Endothelial cell of umbilical vein (primary cell): ENCODE measurements at regions not wholly inside any gene's neighbourhood (a gene's known extent, or its start where the extent isn't known, plus 50 kb on each side); places are given as distances from the start of the nearest gene placed in this dataset.
"Not testable (repeated sequence)": the region's sequence is repeated elsewhere in the genome, so short reads cannot be mapped to it uniquely, and the experiment has no call there.

ENCODE experiments used
- BruUV-seq: library from RNA; stranded (reverse); fragments of 400-500 nt; replicated peaks from 2 replicates; lab custom pipeline; 2021; lab: Mats Ljungman, UMichigan
- CTCF ChIA-PET: fragments of 300-600, 350-600 bp; sonication (Branson Sonifier 250); formaldehyde crosslinking; loops from one replicate; lab custom pipeline; 2021; ENCODE audit warnings: antibody characterized with exemption, inconsistent platforms; lab: Charles Lee
- POLR2A ChIA-PET: fragments of 300-600, 350-600 bp; sonication (Branson Sonifier 250); formaldehyde crosslinking; loops from one replicate; lab custom pipeline; 2021; ENCODE audit warnings: antibody characterized with exemption, inconsistent platforms; lab: Charles Lee
- DNase-seq: peaks from one replicate; pipeline ENCODE4 v3.0.0-alpha.2; 2011; ENCODE audit warnings: low read depth, low spot score
- FAIRE-seq: peaks from 2 replicates; lab custom pipeline; 2011; peaks lifted over from hg19 to GRCh38; lab: Jason Lieb, UNC
- H2AFZ ChIP-seq: 2 replicates; pipeline ENCODE4 v1.6.0; 2012; ENCODE audit warnings: low read depth, low read length, control low read depth, inconsistent platforms
- H3K27ac ChIP-seq: 2 replicates; pipeline ENCODE4 v1.5.1; 2011; ENCODE audit warnings: low read depth, mild to moderate bottlenecking, control low read depth, low read length, moderate library complexity; ENCODE audit not compliant: insufficient read depth
- H3K27me3 ChIP-seq, 2 experiments: 2 replicates each; pipeline versions ENCODE4 v1.6.0 to v1.6.1; 2011; ENCODE audit warnings: low read length in 2 of 2, mixed read lengths in 1 of 2; ENCODE audit not compliant: control insufficient read depth in 2 of 2, insufficient read depth in 2 of 2
- H3K36me3 ChIP-seq, 2 experiments: 2 replicates in 1 of 2; 3 replicates in 1 of 2; pipeline ENCODE4 v1.5.1; 2011; ENCODE audit warnings: low read length in 2 of 2, mild to moderate bottlenecking in 1 of 2, moderate library complexity in 1 of 2; ENCODE audit not compliant: control insufficient read depth in 2 of 2, insufficient read depth in 2 of 2; ENCODE audit errors: extremely low read depth in 1 of 2
- H3K4me1 ChIP-seq: 3 replicates; pipeline ENCODE4 v1.5.1; 2011; ENCODE audit warnings: mild to moderate bottlenecking, low read length; ENCODE audit not compliant: control insufficient read depth, insufficient read depth; ENCODE audit errors: extremely low read depth
- H3K4me2 ChIP-seq: 2 replicates; pipeline ENCODE4 v1.6.1; 2011; ENCODE audit warnings: low read length, control low read depth, mixed read lengths; ENCODE audit not compliant: insufficient read depth
- H3K4me3 ChIP-seq, 3 experiments: fragments of 200-600 bp in 1 of 3; sonication (generic), shearing (Covaris generic) in 1 of 3; replicated peaks in 1 of 3; 2 replicates each; pipeline ENCODE4 v1.5.1; 2011 to 2016; ENCODE audit warnings: control low read depth in 3 of 3, low read length in 3 of 3, mild to moderate bottlenecking in 2 of 3, inconsistent platforms in 1 of 3, low read depth in 1 of 3, moderate library complexity in 1 of 3; ENCODE audit not compliant: insufficient read depth in 1 of 3
- H3K79me2 ChIP-seq: 2 replicates; pipeline ENCODE4 v1.6.0; 2012; ENCODE audit warnings: low read length, inconsistent platforms; ENCODE audit not compliant: control insufficient read depth, insufficient read depth
- H3K9ac ChIP-seq: replicated peaks from 2 replicates; pipeline ENCODE3; 2011; ENCODE audit warnings: low read length, control low read depth; ENCODE audit not compliant: insufficient read depth; ENCODE audit errors: extremely low read depth
- H3K9me1 ChIP-seq: replicated peaks from 3 replicates; pipeline ENCODE4 v1.6.0; 2011; ENCODE audit warnings: mild to moderate bottlenecking, low read length; ENCODE audit not compliant: control insufficient read depth, insufficient read depth; ENCODE audit errors: extremely low read depth
- H3K9me3 ChIP-seq: replicated peaks from 2 replicates; pipeline ENCODE4 v1.5.1; 2012; ENCODE audit warnings: low read length, inconsistent platforms; ENCODE audit not compliant: control insufficient read depth, insufficient read depth
- H4K20me1 ChIP-seq: replicated peaks from 2 replicates; pipeline ENCODE3; 2011; ENCODE audit warnings: mild to moderate bottlenecking, low read length; ENCODE audit not compliant: control insufficient read depth, insufficient read depth; ENCODE audit errors: extremely low read depth
- EZH2 ChIP-seq: IDR thresholded peaks from 2 replicates; pipeline ENCODE4 v1.6.1; 2012; ENCODE audit warnings: borderline replicate concordance, low read depth, mild to moderate bottlenecking, moderate library complexity, low read length, inconsistent platforms; ENCODE audit not compliant: severe bottlenecking
- FOS ChIP-seq: IDR thresholded peaks from 2 replicates; pipeline ENCODE4 v1.6.1; 2011; ENCODE audit warnings: mild to moderate bottlenecking, low read length, moderate library complexity, borderline replicate concordance; ENCODE audit not compliant: insufficient read depth
- GATA2 ChIP-seq: IDR thresholded peaks from 2 replicates; pipeline ENCODE4 v1.7.0; 2011; ENCODE audit warnings: low read depth, mild to moderate bottlenecking, moderate library complexity, mixed read lengths, low read length; ENCODE audit not compliant: insufficient read length, insufficient read depth
- MYC ChIP-seq: IDR thresholded peaks from one replicate; pipeline ENCODE4 v1.6.1; 2011; ENCODE audit warnings: mild to moderate bottlenecking, low read depth, low read length
- POLR2AphosphoS5 ChIP-seq: IDR thresholded peaks from 2 replicates; pipeline ENCODE4 v1.6.1; 2012; ENCODE audit warnings: low read depth, mild to moderate bottlenecking, control low read depth, low read length, moderate library complexity; ENCODE audit not compliant: insufficient read depth
- dilution Hi-C: fragments of 300-500 bp; cut with MboI; formaldehyde crosslinking; loops from one replicate; pipeline ENCODE4 v1.15.0; 2019; ENCODE audit warnings: low sequenced_read_pairs; ENCODE audit not compliant: extremely low pct_ligation_motif_present
- intact Hi-C: fragments of 100-400 bp; cut with micrococcal nuclease; formaldehyde crosslinking; loops from one replicate; pipeline ENCODE4 v1.10.0; 2022
- TF ChIP-seq, protein P1 (sequence below), 2 donors: IDR thresholded peaks; 1 replicate in 1 of 2; 2 replicates in 1 of 2; pipeline ENCODE4 v1.5.1; 2011; ENCODE audit warnings: low read length in 2 of 2, mild to moderate bottlenecking in 2 of 2, moderate library complexity in 2 of 2, control low read depth in 1 of 2, inconsistent platforms in 1 of 2, low read depth in 1 of 2; ENCODE audit not compliant: insufficient read depth in 1 of 2; ENCODE audit errors: extremely low read depth in 1 of 2

DNA sequence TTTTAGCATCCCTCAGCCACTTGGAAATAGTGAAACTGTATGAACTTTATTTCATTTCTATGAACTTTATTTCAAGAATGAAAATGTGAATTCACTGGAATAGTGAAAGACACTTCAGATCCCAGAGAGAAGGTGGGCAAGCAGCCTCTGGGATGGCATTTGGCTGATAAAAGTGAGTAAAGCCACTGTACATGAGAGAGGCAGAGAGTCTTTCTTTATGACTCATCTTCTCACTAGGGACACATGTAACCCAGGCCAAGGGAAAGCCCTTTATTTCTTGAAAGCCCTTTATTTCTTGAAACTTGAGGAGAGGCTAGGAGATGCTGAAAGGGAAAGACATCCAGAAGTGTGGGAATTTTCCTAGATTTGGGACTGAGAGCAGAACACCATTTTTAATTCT lies 148.9 kb upstream of the SMIM30 start:
- FAIRE-seq: no peak
- H3K4me2 ChIP-seq: no peak overlapping the region
- POLR2A ChIA-PET: no interaction called here
- CTCF ChIA-PET: no interaction called here
- no peaks in the 10 kb centered on the region for H3K4me1 ChIP-seq
- H3K4me3 ChIP-seq: no peak overlapping the region
- TF ChIP-seq, protein P1, sequence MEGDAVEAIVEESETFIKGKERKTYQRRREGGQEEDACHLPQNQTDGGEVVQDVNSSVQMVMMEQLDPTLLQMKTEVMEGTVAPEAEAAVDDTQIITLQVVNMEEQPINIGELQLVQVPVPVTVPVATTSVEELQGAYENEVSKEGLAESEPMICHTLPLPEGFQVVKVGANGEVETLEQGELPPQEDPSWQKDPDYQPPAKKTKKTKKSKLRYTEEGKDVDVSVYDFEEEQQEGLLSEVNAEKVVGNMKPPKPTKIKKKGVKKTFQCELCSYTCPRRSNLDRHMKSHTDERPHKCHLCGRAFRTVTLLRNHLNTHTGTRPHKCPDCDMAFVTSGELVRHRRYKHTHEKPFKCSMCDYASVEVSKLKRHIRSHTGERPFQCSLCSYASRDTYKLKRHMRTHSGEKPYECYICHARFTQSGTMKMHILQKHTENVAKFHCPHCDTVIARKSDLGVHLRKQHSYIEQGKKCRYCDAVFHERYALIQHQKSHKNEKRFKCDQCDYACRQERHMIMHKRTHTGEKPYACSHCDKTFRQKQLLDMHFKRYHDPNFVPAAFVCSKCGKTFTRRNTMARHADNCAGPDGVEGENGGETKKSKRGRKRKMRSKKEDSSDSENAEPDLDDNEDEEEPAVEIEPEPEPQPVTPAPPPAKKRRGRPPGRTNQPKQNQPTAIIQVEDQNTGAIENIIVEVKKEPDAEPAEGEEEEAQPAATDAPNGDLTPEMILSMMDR (IDR thresholded peaks at IDR 0.05; ENCODE audit: extremely low read depth in 1 of 2, insufficient read depth in 1 of 2, low read depth in 1 of 2, low read length in 2 of 2): no peak
- intact Hi-C loops (no loop called here), dilution Hi-C loops (no loop called here)
- no peaks in the 10 kb centered on the region for H3K9me1 ChIP-seq
- no peak overlapping the region for H3K9ac ChIP-seq
- H4K20me1 ChIP-seq: no peaks in the 10 kb centered on the region
- no peaks in the 10 kb centered on the region for H3K27me3 ChIP-seq
- H3K9me3 ChIP-seq: peaks cover 2% of the 10 kb centered on the region
- H2AFZ ChIP-seq: no peak overlapping the region
- no peaks in the 10 kb centered on the region for H3K36me3 ChIP-seq
- no peaks in the 10 kb centered on the region for H3K79me2 ChIP-seq
- no peak for DNase-seq
- BruUV-seq: no TSS peak
- no peak overlapping the region for H3K27ac ChIP-seq

DNA sequence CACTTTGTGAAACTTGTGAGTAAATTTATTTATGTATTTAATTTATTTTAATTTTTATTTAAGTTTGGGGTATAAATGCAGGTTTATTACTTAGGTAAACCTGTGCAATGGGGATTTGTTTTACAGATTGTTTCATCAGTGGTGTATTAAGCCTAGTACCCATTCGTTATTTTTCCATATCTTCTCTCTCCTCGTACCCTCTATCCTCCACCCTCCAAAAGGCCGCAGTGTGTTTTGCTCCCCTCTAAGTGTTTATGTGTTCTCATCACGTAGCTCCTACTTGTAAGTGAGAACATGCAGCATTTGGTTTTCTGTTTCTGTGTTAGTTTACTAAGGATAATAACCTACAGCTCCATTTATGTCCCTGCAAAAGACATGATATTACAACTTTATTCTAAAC lies 145.4 kb upstream of the SMIM30 start:
- Histone ChIP-seq H3K36me3 (no peaks in the 10 kb centered on the region), H3K4me3 (no peak overlapping the region), H4K20me1 (no peaks in the 10 kb centered on the region), H3K27me3 (no peaks in the 10 kb centered on the region), H2AFZ (no peak overlapping the region), H3K9me3 (peaks cover 2% of the 10 kb centered on the region), H3K4me2 (no peak overlapping the region), H3K9ac (no peak overlapping the region), H3K27ac (no peak overlapping the region), H3K4me1 (no peaks in the 10 kb centered on the region), H3K9me1 (no peaks in the 10 kb centered on the region), H3K79me2 (no peaks in the 10 kb centered on the region)
- TF ChIP-seq MYC (no peak), POLR2AphosphoS5 (no peak), EZH2 (no peak), FOS (no peak), GATA2 (no peak)
- TF ChIP-seq, protein P1 (IDR thresholded peaks at IDR 0.05; ENCODE audit: extremely low read depth in 1 of 2, insufficient read depth in 1 of 2, low read depth in 1 of 2, low read length in 2 of 2): no peak
- dilution Hi-C loops: no loop called here
- ChIA-PET CTCF (no interaction called here), POLR2A (no interaction called here)
- FAIRE-seq (no peak), DNase-seq (no peak)
- intact Hi-C loops: no loop called here
- BruUV-seq: no TSS peak

DNA sequence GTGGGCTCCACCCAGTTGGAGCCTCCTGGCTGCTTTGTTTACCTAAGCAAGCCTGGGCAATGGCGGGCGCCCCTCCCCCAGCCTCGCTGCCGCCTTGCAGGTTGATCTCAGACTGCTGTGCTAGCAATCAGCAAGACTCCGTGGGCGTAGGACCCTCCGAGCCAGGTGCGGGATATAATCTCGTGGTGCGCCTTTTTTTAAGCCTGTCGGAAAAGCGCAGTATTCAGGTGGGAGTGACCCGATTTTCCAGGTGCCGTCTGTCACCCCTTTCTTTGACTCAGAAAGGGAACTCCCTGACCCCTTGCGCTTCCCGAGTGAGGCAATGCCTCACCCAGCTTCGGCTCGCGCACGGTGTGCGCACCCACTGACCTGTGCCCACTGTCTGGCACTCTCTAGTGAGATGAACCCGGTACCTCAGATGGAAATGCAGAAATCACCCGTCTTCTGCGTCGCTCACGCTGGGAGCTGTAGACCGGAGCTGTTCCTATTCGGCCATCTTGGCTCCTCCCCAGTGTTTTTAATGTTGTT lies 144.9 kb upstream of the SMIM30 start:
- not testable (repeated sequence) for FAIRE-seq, BruUV-seq, H4K20me1 ChIP-seq

More for the DNA sequence above, 144.9 kb upstream of the SMIM30 start:
- H3K79me2 ChIP-seq, DNase-seq, intact Hi-C loops, H3K27ac ChIP-seq, H3K4me2 ChIP-seq, H3K9me3 ChIP-seq, CTCF ChIA-PET, H3K36me3 ChIP-seq, H2AFZ ChIP-seq, H3K4me3 ChIP-seq, H3K4me1 ChIP-seq, H3K9ac ChIP-seq, H3K27me3 ChIP-seq, POLR2A ChIA-PET, H3K9me1 ChIP-seq, dilution Hi-C loops: not testable (repeated sequence)
